Ascending aorta (tissue), 2 donors: ENCODE measurements at regions not wholly inside any gene's neighbourhood (a gene's known extent, or its start where the extent isn't known, plus 50 kb on each side); places are given as distances from the start of the nearest gene placed in this dataset.

Experiments used
- DNase-seq, 2 donors: peaks; one replicate each; pipeline ENCODE4 v3.0.0-alpha.2; 2019; ENCODE audit warnings: low spot score in 2 of 2
- H3K27ac ChIP-seq, 2 donors: fragments of 200-600 bp; sonication (generic); one replicate each; pipeline ENCODE4 v1.5.1; 2016 to 2017; ENCODE audit warnings: mild to moderate bottlenecking in 1 of 2
- H3K27me3 ChIP-seq: fragments of 200-600 bp; sonication (generic); one replicate; pipeline ENCODE4 v1.5.1; 2017
- H3K36me3 ChIP-seq, 2 donors: fragments of 200-600 bp; sonication (generic); one replicate each; pipeline ENCODE4 v1.5.1; 2016
- H3K4me1 ChIP-seq, 2 donors: fragments of 200-600 bp; sonication (generic); one replicate each; pipeline ENCODE4 v1.5.1; 2016 to 2017; ENCODE audit warnings: mild to moderate bottlenecking in 1 of 2
- H3K4me3 ChIP-seq, 2 donors: fragments of 200-600 bp; sonication (generic); one replicate each; pipeline ENCODE4 v1.5.1; 2016 to 2017; ENCODE audit warnings: mild to moderate bottlenecking in 1 of 2
- H3K9me3 ChIP-seq, 2 donors: fragments of 200-600 bp; sonication (generic); one replicate each; pipeline ENCODE4 v1.5.1; 2016
- CTCF ChIP-seq, 3 experiments: fragments of 200-600 bp in 2 of 3; fragments of 450-650 bp in 1 of 3; sonication (generic) in 2 of 3; IDR thresholded peaks; one replicate each; pipeline ENCODE4 v1.5.1; 2016 to 2019; ENCODE audit warnings: antibody characterized with exemption in 3 of 3, mild to moderate bottlenecking in 1 of 3, moderate library complexity in 1 of 3
- intact Hi-C: fragments of 100-400 bp; cut with DNase I; formaldehyde crosslinking; loops from one replicate; pipeline ENCODE4 v1.15.1; 2023

GRCh38 chr14:86708846-86709339 lies 1178.9 kb downstream of the FLRT2 start:
- intact Hi-C loops: no loop called here
- Histone ChIP-seq H3K27ac (no peak overlapping the region), H3K4me3 (no peak overlapping the region), H3K9me3 (no peaks in the 10 kb centered on the region), H3K27me3 (no peaks in the 10 kb centered on the region), H3K36me3 (no peaks in the 10 kb centered on the region), H3K4me1 (no peaks in the 10 kb centered on the region)
- TF ChIP-seq CTCF (IDR thresholded peaks at IDR 0.05): no peak
- DNase-seq: no peak

- H3K36me3 ChIP-seq: no peaks in the 10 kb centered on the region
- H3K27me3 ChIP-seq: no peaks in the 10 kb centered on the region
- no peak for DNase-seq
- no peak overlapping the region for H3K27ac ChIP-seq
- TF ChIP-seq CTCF (IDR thresholded peaks at IDR 0.05): no peak
- H3K9me3 ChIP-seq: no peaks in the 10 kb centered on the region
- intact Hi-C loops: no loop called here
- H3K4me1 ChIP-seq: no peaks in the 10 kb centered on the region
- no peak overlapping the region for H3K4me3 ChIP-seq
Observed at GRCh38 chr14:86707071-86707470, 1177.1 kb downstream of the FLRT2 start.

GRCh38 chr14:86683561-86683960 lies 1153.6 kb downstream of the FLRT2 start:
- no peaks in the 10 kb centered on the region for H3K4me1 ChIP-seq
- no peaks in the 10 kb centered on the region for H3K9me3 ChIP-seq
- H3K27ac ChIP-seq: no peak overlapping the region
- intact Hi-C loops: no loop called here
- H3K27me3 ChIP-seq: no peaks in the 10 kb centered on the region
- DNase-seq: no peak
- no peak for TF ChIP-seq CTCF (IDR thresholded peaks at IDR 0.05)
- no peaks in the 10 kb centered on the region for H3K36me3 ChIP-seq
- no peak overlapping the region for H3K4me3 ChIP-seq

GRCh38 chr14:86675059-86675458 lies 1145.1 kb downstream of the FLRT2 start:
- DNase-seq: no peak
- H3K27ac ChIP-seq: no peak overlapping the region
- H3K36me3 ChIP-seq: no peaks in the 10 kb centered on the region
- TF ChIP-seq CTCF (IDR thresholded peaks at IDR 0.05): no peak
- intact Hi-C loops: no loop called here
- no peaks in the 10 kb centered on the region for H3K9me3 ChIP-seq
- H3K4me3 ChIP-seq: no peak overlapping the region
- H3K4me1 ChIP-seq: no peaks in the 10 kb centered on the region
- H3K27me3 ChIP-seq: no peaks in the 10 kb centered on the region

- Histone ChIP-seq H3K9me3 (no peaks in the 10 kb centered on the region), H3K4me1 (no peaks in the 10 kb centered on the region), H3K4me3 (no peak overlapping the region), H3K27me3 (no peaks in the 10 kb centered on the region), H3K27ac (no peak overlapping the region), H3K36me3 (no peaks in the 10 kb centered on the region)
- intact Hi-C loops: no loop called here
- no peak for DNase-seq
- no peak for TF ChIP-seq CTCF (IDR thresholded peaks at IDR 0.05)
Observed at GRCh38 chr14:86673523-86673969, 1143.6 kb downstream of the FLRT2 start.

GRCh38 chr14:86672080-86672479 lies 1142.1 kb downstream of the FLRT2 start:
- intact Hi-C loops: no loop called here

More at GRCh38 chr14:86672080-86672479, 1142.1 kb downstream of the FLRT2 start:
- no peak for TF ChIP-seq CTCF (IDR thresholded peaks at IDR 0.05)
- no peaks in the 10 kb centered on the region for H3K9me3 ChIP-seq
- no peaks in the 10 kb centered on the region for H3K4me1 ChIP-seq
- no peaks in the 10 kb centered on the region for H3K27me3 ChIP-seq
- no peak for DNase-seq
- no peak overlapping the region for H3K4me3 ChIP-seq
- no peaks in the 10 kb centered on the region for H3K36me3 ChIP-seq
- H3K27ac ChIP-seq: no peak overlapping the region
